HG02678 (cell line): ENCODE measurements at regions not wholly inside any gene's neighbourhood (a gene's known extent, or its start where the extent isn't known, plus 50 kb on each side); places are given as distances from the start of the nearest gene placed in this dataset.

Source experiments
- ATAC-seq: cut with Tn5 transposase; IDR thresholded peaks from one replicate; pipeline ENCODE4 v1.9.1; 2021; ENCODE audit warnings: mild to moderate bottlenecking, moderate library complexity; ENCODE audit not compliant: unreplicated experiment

GRCh38 chr2:133806564-133806963 is 238.3 kb upstream of the NCKAP5 start:
- no peak for ATAC-seq

DNA sequence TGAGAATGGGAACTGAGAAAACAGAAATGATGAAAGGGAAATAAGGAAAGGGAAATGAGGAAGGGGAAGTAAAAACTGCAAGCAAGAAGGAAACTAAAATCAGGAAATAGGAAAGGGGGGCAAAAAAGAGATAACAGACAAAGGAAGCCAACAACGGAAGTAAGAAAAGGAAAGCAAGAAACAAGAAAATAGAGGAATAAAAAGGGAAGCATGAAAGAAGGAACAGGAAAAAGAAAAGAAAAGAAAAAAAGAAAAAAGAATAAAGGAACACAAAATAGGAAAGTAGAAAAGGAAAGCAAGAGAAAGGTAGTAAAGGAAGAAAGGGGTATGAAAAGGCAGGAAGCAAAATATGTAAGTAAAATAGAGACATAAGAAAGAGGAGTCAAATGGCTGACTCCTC is 241.2 kb upstream of the NCKAP5 start:
- ATAC-seq = no peak

- ATAC-seq = no peak
Observed at GRCh38 chr2:133810559-133810958, 242.3 kb upstream of the NCKAP5 start.

DNA sequence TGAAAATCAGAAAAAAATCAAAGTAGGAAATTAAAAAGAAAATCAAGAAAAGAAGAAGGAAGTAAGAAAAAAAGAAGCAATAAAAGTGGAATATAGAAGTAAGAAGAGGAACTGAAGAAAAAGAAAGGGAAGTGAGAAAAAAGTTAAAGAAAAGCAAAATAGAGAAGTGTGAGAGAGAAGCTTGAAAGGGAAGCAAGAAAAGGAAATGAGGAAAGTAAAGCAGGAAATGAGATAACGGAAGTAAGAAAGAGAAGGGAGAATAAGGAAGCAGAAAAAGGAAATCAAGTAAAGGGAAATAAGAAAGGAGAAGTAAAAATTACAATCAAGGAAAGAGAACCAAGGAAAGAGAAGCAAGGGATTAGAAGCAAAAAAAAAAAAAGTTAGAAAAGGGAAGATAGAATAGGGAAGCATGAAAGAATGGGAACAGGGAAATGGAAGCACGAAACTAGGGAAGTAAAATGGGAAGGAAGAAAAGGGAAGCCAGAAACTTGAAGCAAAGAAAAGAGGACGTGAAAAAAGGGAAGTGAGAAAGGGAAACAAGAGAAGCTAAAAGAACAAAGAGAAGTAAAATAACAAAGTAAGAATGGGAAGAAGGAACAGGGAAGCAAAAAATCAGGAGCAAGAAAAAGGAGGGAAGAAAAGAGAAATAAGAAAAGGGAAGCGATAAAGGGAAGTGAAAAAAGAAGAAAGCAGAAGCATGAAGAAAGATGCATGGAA is 243.3 kb upstream of the NCKAP5 start:
- ATAC-seq = no peak

GRCh38 chr2:133812826-133813617 is 244.8 kb upstream of the NCKAP5 start:
- ATAC-seq = no peak

- ATAC-seq = no peak
Observed at GRCh38 chr2:133814890-133815289, 246.6 kb upstream of the NCKAP5 start.

GRCh38 chr2:133816037-133816436 is 247.8 kb upstream of the NCKAP5 start:
- no peak for ATAC-seq

- ATAC-seq = no peak
Observed at GRCh38 chr2:133817680-133818566, 249.7 kb upstream of the NCKAP5 start.

DNA sequence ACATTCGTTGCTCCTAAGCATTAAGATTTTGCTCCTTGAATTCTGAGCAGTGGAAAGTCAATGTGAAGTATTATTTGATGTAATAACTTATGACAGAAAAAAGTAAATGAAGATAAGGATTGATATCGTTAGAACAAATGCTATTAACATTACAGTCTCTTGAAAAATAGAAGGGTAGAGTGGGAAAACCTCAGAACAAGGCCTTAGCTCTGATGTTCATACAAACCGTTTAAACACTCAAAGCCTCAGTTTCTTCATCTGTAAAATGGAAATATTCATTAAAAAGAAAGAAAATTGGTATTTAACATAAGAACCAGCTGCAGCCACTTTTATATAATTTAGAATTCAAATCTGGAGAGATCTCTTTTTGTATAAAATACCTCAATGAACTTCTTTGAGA is 250.4 kb upstream of the NCKAP5 start:
- no peak for ATAC-seq

DNA sequence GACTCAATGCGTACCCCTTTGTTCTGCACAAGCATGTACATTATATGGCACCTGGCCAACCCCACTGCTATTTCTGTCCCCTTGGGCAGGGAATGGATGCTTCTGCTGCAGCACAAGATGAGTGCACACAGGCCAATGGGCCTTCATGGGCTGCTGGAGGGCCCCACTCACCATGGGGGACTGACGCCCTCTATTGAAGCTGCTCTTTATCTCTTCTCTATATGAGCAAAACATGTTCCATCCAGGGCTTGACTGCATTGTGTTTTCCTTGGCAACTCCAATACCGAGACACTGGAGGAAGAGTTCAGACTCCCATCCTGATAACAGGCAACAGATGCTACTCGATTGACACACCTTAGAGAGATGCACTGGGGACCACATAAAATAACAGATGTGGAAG is 251.6 kb upstream of the NCKAP5 start:
- no peak for ATAC-seq

- ATAC-seq = no peak
Observed at GRCh38 chr2:133821107-133821760, 253.0 kb upstream of the NCKAP5 start.

- ATAC-seq = no peak
Observed at GRCh38 chr2:133822517-133823225, 254.4 kb upstream of the NCKAP5 start.

DNA sequence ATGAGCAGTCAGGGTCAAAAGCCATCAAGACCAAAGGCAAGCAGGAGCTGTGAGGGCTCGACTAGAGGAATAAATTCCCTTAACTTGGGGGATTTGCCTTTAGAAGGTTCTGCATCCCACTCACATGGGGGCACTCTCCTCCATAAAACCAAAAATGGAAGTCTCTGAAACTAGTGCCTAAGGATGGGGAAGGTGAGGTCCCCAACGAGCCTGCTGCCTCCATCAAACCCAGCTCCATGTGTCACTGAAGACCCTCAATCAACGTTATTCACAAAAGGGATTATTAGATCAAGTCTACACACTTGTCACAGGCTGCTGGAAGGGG is 254.9 kb upstream of the NCKAP5 start:
- no peak for ATAC-seq

DNA sequence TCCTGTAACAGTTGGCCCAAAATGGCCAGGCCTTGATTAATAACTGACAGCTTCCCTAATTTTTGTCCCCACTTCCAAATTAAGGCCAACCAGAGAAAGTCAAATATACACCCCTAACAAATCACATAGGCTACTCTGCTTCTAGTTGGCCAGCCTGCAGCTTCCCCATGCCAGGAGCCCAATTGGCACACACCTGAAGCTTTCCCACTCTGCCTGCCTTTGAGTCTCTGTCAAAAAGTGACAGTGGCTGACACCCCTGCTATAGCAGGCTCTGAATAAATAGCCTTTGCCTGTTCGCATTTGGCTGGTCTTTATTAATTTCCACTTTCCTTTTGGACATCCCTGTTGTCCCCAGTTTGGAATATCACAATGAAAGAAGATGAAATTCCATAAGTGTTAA is 256.6 kb upstream of the NCKAP5 start:
- no peak for ATAC-seq

GRCh38 chr2:133825778-133826177 is 257.5 kb upstream of the NCKAP5 start:
- no peak for ATAC-seq

GRCh38 chr2:133828913-133829312 is 260.6 kb upstream of the NCKAP5 start:
- no peak for ATAC-seq

DNA sequence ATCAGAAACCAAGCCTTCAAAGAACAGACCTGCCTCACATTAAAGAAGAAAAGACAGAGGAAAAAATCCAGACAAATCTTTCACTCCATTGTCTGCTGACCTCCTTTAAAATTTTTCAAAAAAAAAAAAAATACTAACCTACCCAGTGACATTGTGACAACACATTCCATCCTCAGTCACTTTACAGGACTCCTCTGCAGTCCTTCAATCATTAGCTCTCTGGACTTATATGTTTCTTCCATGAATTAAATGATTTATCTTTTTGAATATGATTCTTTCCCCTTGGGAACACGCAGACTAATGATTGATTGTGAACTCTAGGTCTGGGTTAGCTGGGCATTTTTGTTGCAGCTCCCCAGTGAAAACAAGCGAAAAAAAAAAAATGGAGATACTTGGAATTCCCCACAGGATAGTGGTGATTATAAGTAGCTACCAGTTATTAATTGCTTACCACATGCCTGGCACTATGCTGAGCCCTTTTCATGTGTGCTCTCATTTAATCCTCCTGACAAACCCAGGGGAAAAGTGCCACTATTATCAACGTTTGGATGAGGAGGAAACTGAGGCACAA is 261.3 kb upstream of the NCKAP5 start:
- ATAC-seq = no peak

- no peak for ATAC-seq
Observed at GRCh38 chr2:133833746-133834145, 265.5 kb upstream of the NCKAP5 start.

DNA sequence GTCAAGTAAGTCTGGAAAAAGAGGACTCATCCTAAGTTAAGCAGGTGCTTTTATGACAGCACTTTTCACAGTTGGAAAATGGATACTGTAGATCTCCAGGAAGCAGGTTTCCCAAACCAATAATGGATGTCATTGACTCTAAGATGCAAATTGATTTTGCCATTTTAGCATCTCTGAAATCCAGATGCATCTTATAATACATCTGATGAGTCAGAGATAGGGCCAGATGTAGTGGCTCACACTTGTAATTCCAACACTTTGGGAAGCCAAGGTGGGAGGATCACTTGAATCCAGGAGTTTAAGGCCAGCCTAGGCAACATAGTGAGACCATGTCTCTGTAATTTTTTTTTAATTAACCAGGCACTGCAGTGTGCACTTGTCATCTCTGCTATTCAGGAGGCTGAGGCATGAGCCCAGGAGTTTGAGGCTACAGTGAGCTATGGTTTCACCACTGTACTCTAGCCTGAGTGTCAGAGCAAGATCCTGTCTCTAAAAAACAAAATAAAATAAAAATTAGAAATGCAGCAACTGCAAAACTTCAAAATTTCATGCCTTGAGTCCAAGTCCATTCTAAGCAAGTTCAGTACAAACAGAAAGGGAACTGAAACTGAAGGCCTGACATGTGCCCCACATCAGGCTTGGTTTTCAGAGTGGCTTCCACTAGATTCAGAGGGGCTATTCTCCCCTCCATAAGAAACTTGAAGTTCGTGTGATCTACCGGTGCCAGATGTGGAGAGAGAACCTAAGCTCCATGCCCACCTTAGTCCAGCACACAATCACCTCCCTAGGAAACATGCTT is 267.8 kb upstream of the NCKAP5 start:
- peak; percentile 55 for ATAC-seq
